Osteocyte (in vitro differentiated cells): ENCODE measurements at regions not wholly inside any gene's neighbourhood (a gene's known extent, or its start where the extent isn't known, plus 50 kb on each side); places are given as distances from the start of the nearest gene placed in this dataset.

Experiments used
- DNase-seq: peaks from one replicate; pipeline ENCODE4 v3.0.0; 2021; ENCODE audit warnings: mixed read lengths; ENCODE audit not compliant: unreplicated experiment; ENCODE audit errors: extremely low spot score
- H3K27ac Mint-ChIP-seq: one replicate; pipeline ENCODE4 v1.8.0; 2021; ENCODE audit warnings: mild to moderate bottlenecking, mixed read lengths; ENCODE audit not compliant: unreplicated experiment
- H3K27me3 Mint-ChIP-seq: one replicate; pipeline ENCODE4 v1.8.0; 2021; ENCODE audit warnings: mixed read lengths; ENCODE audit not compliant: unreplicated experiment
- H3K36me3 Mint-ChIP-seq: one replicate; pipeline ENCODE4 v1.8.0; 2021; ENCODE audit warnings: mixed read lengths; ENCODE audit not compliant: unreplicated experiment
- H3K4me1 Mint-ChIP-seq: one replicate; pipeline ENCODE4 v1.8.0; 2021; ENCODE audit warnings: mixed read lengths; ENCODE audit not compliant: unreplicated experiment
- H3K4me3 Mint-ChIP-seq: one replicate; pipeline ENCODE4 v1.8.0; 2021; ENCODE audit warnings: mild to moderate bottlenecking, moderate library complexity, mixed read lengths; ENCODE audit not compliant: unreplicated experiment
- H3K9me3 Mint-ChIP-seq: one replicate; pipeline ENCODE4 v1.8.0; 2021; ENCODE audit warnings: mixed read lengths; ENCODE audit not compliant: unreplicated experiment
- CTCF ChIP-seq: fragments of 200-600 bp; sonication (generic); IDR thresholded peaks from 2 replicates; pipeline ENCODE4 v1.5.0; 2021; ENCODE audit warnings: antibody characterized with exemption, mild to moderate bottlenecking, moderate library complexity

- TF ChIP-seq CTCF = no peak
- no peaks in the 10 kb centered on the region for H3K4me1 Mint-ChIP-seq
- H3K27me3 Mint-ChIP-seq = no peaks in the 10 kb centered on the region
- no peak overlapping the region for H3K27ac Mint-ChIP-seq
- DNase-seq = no peak
- no peaks in the 10 kb centered on the region for H3K36me3 Mint-ChIP-seq
- no peak overlapping the region for H3K4me3 Mint-ChIP-seq
- H3K9me3 Mint-ChIP-seq = no peaks in the 10 kb centered on the region
These were observed 364.6 kb downstream of the TLE4 start for GRCh38 chr9:79936336-79936735.

GRCh38 chr9:79929285-79929684, 357.5 kb downstream of the TLE4 start:
- Mint-ChIP-seq H3K27ac (no peak overlapping the region), H3K27me3 (no peaks in the 10 kb centered on the region), H3K4me3 (no peak overlapping the region), H3K36me3 (no peaks in the 10 kb centered on the region), H3K9me3 (no peaks in the 10 kb centered on the region), H3K4me1 (no peaks in the 10 kb centered on the region)
- TF ChIP-seq CTCF = no peak
- no peak for DNase-seq

- Mint-ChIP-seq H3K4me1 (no peaks in the 10 kb centered on the region), H3K9me3 (no peaks in the 10 kb centered on the region), H3K27ac (no peak overlapping the region), H3K36me3 (no peaks in the 10 kb centered on the region), H3K27me3 (no peaks in the 10 kb centered on the region), H3K4me3 (no peak overlapping the region)
- no peak for TF ChIP-seq CTCF
- DNase-seq = no peak
These were observed 357.0 kb downstream of the TLE4 start for GRCh38 chr9:79928661-79929223.

- no peak for TF ChIP-seq CTCF
- no peak for DNase-seq
- Mint-ChIP-seq H3K4me3 (no peak overlapping the region), H3K27ac (no peak overlapping the region), H3K36me3 (no peaks in the 10 kb centered on the region), H3K27me3 (no peaks in the 10 kb centered on the region), H3K4me1 (no peaks in the 10 kb centered on the region), H3K9me3 (no peaks in the 10 kb centered on the region)
These were observed 353.6 kb downstream of the TLE4 start for GRCh38 chr9:79925326-79925725.

- DNase-seq = no peak
- TF ChIP-seq CTCF = no peak
- Mint-ChIP-seq H3K4me3 (no peak overlapping the region), H3K27me3 (no peaks in the 10 kb centered on the region), H3K27ac (no peak overlapping the region), H3K36me3 (no peaks in the 10 kb centered on the region), H3K4me1 (no peaks in the 10 kb centered on the region), H3K9me3 (no peaks in the 10 kb centered on the region)
These were observed 353.1 kb downstream of the TLE4 start for GRCh38 chr9:79924836-79925235.
